ENCODE measurements at regions not wholly inside any gene's neighbourhood (a gene's known extent, or its start where the extent isn't known, plus 50 kb on each side); places are given as distances from the start of the nearest gene placed in this dataset.
"Not testable (repeated sequence)": the region's sequence is repeated elsewhere in the genome, so short reads cannot be mapped to it uniquely, and the experiment has no call there.

- no peak for DNase-seq
Observed at GRCh38 chr10:25811052-25811685, 122.9 kb upstream of the MYO3A start.

DNA sequence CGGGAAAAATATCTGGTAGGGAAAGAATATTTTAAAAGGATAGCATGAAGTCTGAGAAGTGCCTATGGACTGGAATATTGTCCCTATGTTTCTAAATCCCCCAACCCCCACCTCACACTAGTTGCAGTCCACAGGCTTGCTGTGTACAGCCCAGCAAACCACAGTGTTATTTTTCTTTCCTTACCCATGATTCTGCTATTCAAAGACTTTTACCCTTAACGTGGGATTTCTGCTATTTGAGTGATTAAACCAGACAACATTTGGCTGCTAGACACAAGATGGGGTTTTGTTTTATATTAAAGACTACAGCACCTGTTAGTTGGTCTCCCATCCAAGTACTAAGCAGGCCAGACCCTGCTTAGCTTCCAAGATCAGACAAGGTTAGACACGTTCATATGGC is 120.5 kb upstream of the MYO3A start:
- DNase-seq: no peak

GRCh38 chr10:25815236-25815635 is 118.8 kb upstream of the MYO3A start:
- DNase-seq: no peak

DNA sequence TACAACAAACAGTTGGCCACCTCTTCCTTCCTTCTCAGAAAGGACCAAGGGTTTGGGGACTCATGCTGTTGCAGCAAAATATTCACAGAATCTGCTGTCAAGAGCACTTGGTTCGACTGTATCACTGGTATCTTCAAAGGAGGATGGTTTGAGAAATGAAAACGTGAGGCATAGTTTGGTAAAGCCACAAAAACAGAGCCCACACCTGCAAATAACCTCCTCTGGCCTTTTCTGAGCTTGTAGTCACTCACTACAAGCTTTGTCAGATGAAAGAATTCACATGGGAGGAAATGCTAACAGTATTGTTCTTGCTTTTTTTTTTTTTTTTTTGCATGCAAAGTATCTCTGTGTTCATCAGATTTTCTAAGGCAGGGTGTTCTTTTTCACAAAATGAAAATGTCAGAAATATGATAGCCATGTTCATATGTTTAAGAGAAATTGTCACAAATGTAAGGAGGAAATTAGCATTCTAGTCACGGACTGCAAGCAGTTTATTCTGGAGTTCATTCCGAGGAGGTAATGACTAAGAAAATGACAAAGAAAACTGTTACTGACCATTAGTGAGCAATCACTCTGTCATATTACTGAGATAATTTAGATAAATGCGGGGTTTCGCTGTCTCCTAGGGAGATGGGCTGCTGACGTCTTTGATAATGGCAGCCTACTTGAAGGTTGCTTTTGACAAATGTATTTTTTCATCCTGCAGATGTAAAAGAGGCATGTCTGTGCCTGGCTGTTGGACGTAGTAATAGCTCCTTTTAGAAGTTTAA is 117.8 kb upstream of the MYO3A start:
- peak in 1 of 5 experiments; percentile 11 for DNase-seq

DNA sequence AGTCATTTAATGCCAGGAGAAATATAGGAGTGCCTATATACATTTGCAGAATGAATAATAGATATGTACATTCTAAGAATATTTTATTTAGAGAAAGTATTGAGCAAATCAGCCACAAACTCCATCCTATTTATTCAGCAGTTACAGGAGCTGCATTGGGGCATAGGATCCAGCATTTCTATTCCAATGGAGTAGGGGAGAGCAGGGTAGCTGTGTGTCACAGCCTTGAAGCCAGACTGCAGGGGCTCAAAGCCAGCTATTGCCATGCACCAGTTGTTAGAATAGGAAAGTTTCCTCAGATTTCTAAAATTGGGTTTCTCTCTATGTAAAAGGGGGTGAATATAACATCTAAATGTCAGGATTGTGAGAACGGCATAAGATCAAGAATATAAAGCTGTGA is 116.8 kb upstream of the MYO3A start:
- DNase-seq: no peak

- DNase-seq: no peak
Observed at GRCh38 chr10:25818751-25819150, 115.3 kb upstream of the MYO3A start.

- DNase-seq: no peak
Observed at GRCh38 chr10:25820472-25820871, 113.6 kb upstream of the MYO3A start.

DNA sequence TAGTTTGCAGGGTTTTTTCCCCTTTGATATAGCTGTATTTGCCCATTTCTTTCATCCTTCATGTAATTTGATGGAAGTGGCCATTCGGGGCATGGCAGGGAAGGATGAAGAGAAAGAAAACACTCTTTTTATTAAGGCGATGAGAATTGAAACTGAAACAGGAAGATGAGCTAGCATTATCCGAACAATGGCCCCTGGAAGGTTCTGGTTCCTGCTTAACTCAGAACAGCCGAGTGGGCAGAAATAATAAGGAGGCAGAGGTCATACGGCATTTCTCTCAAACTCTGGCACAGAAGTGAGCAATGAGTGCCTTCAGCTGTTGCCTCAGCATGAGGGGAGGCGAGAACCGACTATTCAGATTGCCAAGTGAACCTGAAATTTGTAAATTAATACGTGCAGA is 113.2 kb upstream of the MYO3A start:
- DNase-seq: peak in 1 of 5 experiments; percentile 35

- no peak for DNase-seq
Observed at GRCh38 chr10:25824050-25824449, 110.0 kb upstream of the MYO3A start.

GRCh38 chr10:25828475-25828874 is 105.6 kb upstream of the MYO3A start:
- DNase-seq: no peak

DNA sequence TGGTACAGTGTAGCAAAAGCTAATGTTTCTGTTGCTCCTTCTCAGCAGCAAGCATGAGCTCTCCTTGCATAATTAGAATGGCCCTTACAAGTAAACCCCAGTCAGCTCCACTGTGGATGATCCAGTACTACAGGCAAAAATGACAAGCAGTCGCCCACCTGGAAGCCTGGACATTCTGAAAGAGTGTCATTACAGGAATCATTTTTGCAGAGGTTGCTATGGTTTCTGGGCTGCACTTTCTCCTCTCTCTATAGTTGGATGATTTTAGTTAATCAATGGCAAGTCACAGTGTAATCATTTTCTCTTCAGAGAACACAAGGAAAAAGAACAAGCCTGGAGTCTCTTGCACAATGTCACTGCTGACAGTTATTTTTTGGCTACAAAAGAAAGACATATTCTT is 102.9 kb upstream of the MYO3A start:
- no peak for DNase-seq

DNA sequence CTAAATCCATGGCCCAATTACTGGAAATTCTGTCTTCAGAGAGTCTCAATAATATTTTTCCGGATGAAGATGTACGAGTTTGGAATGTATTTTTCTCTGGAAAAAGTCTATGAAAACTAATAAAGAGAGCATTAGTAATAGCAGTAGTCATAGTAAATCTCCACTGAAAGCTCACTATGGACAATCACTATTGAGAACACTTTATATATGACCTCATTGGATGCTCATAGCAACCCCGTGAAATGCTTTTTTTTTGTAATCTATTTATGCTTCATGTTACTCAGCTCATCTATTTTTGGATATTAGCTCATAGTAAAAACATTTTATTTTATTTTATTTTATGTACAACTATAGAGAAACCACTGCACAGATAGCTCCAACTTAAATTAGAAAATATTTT is 94.3 kb upstream of the MYO3A start:
- DNase-seq: no peak

DNA sequence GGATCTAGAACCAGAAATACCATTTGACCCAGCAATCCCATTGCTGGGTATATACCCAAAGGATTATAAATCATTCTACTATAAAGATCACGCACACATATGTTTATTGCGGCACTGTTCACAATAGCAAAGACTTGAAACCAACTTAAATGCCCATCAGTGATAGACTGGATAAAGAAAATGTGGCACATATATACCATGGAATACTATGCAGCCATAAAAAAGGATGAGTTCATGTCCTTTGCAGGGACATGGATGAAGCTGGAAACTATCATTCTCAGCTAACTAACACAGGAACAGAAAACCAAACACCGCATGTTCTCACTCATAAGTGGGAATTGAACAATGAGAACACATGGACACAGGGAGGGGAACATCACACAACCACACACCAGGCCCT is 93.2 kb upstream of the MYO3A start:
- DNase-seq: not testable (repeated sequence)

DNA sequence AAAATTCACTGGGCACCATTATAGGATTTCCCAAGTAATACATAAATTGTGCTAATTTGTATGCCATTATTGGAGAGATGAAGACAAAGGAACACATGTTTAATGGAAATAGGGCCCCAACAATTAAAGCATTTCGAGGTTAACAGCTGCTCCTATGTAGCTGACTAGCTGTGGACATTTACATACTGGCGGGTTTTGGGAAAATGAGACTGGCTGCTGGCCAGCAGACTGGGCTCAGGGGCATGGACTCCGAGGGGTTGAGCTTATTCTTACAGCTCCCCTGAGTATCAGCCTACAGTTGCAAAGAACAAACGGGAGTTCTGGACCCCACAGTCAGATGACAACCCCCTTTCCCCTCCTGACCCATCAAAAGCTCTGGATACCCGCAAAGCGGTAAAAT is 91.9 kb upstream of the MYO3A start:
- no peak for DNase-seq

DNA sequence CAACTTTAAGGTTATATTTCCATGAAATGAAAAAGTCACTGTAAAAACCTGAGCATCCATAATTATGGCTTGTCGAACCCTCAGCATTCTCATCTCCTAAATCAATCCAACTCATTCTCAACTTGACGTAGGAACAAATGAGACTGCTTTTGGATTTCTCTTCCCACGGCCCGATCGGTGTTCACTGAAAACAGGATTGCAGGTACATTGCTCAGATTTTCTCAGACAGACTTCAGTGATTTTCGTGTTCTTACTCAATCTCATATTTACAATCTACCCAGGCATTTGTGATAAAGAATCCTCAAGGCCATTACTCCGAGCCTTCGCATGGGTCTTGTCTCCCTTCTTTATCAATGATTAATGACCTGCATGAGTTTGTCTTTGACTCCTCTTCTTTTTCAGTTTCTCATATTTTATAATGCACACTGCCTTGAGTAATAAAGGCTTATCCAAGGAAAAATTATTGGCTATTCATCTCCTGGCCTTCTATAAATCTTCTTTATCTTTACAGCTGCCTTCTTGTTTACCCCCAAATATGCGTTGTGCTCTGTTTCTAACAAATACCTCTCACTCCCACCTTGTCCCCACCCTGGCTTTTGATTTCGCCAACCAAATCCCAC is 90.4 kb upstream of the MYO3A start:
- no peak for DNase-seq

- not testable (repeated sequence) for DNase-seq
Observed at GRCh38 chr10:25844716-25845115, 89.3 kb upstream of the MYO3A start.

DNA sequence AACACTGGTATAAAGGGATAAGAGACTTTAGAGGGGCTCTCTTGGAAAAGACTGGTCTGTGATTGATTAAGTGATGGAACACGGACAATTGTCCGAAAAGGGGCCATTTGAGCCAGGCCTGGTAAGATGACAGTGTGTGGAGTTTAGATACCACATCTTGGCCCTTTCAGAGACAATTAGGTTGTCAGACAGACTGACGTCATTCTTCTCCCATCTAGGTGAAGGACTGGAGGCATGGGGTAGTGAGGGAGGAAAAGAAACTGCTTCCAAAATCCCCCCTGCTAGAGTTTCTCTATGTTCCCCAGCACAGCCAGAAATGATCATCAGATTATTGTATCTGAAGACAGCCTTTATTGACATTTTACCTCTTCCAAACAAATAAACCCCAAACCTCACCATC is 84.8 kb upstream of the MYO3A start:
- no peak for DNase-seq

DNA sequence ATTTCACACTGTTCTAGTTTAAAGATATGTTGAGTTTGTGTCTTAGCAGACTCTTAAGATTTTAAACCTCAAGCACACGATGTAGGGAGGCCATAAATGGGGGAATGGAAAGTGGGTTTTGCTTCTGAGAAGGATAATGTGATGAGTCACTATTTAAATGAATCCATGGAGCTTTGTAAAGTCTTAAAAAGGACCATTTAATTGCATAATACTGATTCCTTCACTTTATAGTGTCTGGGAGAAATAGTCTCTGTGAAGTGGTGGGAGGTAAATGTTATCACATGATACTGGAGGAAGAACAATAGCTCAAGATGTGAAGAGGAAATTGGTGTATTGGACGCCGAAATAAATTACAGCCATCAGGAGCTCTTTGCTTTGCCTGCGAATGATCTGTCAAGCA is 84.0 kb upstream of the MYO3A start:
- DNase-seq: no peak

DNA sequence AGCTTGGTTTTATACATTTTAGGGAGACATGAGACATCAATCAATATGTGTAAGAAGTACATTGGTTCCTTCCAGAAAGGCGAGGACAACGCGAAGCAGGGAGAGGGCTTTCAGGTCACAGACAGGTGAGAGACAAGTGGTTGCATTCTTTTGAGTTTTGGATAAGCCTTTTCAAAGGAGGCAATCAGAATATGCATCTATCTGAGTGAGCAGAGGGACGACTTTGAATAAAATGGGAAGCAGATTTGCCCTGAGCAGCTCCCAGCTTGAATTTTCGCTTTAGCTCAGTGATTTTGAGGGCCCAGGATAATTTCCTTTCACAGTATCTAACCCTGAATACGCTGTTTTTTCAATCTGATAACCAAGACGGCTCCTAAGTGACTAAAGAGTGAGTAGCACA is 82.5 kb upstream of the MYO3A start:
- no peak for DNase-seq

DNA sequence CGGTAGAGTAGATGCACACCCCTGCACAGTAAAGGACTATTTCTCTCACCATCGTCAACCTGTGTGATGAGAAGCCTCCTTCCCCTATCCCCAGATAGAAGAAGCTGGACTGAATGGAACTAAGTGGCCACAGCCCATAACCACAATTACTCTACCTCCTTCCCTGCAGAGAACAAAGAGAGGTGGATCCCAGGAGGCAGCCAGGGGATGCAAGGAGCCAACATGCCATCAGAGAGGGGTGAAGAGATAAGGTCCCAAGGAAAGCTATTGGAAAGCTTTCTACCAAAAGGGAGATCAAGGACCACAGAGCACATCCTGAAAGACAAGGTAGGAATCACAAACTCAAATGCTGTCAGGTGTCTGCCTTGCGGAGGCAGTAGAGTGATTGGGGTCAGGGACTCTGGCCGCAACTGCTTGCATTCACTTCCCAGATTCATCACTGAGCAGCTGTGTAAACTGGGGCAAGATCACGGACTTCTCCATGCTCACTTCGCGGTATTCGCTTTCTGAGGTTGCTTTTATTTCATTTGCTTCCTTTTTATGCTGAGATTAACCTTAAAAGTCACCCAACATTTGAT is 81.6 kb upstream of the MYO3A start:
- DNase-seq: no peak

GRCh38 chr10:25858076-25858475 is 76.0 kb upstream of the MYO3A start:
- DNase-seq: no peak

- DNase-seq: no peak
Observed at GRCh38 chr10:25865267-25865666, 68.8 kb upstream of the MYO3A start.

- peak in 1 of 5 experiments; percentile 0 for DNase-seq
Observed at GRCh38 chr10:25867321-25867720, 66.7 kb upstream of the MYO3A start.

DNA sequence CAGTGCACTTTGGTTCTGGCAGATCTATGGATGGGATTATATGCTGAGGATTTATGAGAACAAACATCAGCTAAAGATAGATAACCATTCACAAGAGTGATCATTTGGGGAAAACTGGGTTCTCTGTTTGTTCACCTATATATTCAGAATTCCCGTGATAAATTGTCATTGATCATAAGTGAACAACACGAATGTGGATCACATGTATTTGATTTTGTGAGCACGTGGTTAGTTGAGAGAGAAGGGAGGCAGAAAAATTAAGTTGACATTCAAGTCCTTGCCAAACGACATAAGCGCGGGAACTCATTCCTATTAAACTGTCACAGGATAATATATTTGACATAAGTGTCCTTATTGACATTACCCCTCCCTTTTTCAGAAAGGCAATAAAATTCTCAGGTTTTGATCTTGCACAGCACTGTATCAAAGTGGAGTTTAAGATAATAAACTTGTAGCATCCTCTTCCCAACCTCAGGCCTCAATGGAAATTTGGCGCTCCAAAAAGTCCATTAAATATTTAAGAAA is 64.9 kb upstream of the MYO3A start:
- no peak for DNase-seq

Data from T-helper 2 cell (primary cell).